Stimulated activated CD8-positive, alpha-beta memory T cell treated with anti-CD3 and anti-CD28 coated beads, Interleukin-7, amount 100 ng/mL, for 4 hours (primary cell): ENCODE measurements at regions not wholly inside any gene's neighbourhood (a gene's known extent, or its start where the extent isn't known, plus 50 kb on each side); places are given as distances from the start of the nearest gene placed in this dataset.

ENCODE experiments used
- DNase-seq, 2 donors: peaks; one replicate each; pipeline ENCODE4 v3.0.0-alpha.2; 2020; ENCODE audit warnings: low read depth in 2 of 2

GRCh38 chr18:30533716-30534115, 508.8 kb downstream of the DSC3 start:
- no peak for DNase-seq

- DNase-seq: no peak
Measured at GRCh38 chr18:30527917-30528316, 514.6 kb downstream of the DSC3 start.

- no peak for DNase-seq
Measured at GRCh38 chr18:30527226-30527625, 515.3 kb downstream of the DSC3 start.

GRCh38 chr18:30522288-30522929, 520.1 kb downstream of the DSC3 start:
- DNase-seq: no peak

GRCh38 chr18:30514059-30514458, 528.5 kb downstream of the DSC3 start:
- DNase-seq: no peak

GRCh38 chr18:30512872-30513271, 529.7 kb downstream of the DSC3 start:
- DNase-seq: no peak

GRCh38 chr18:30510882-30511281, 531.7 kb downstream of the DSC3 start:
- DNase-seq: no peak

- DNase-seq: no peak
Measured at GRCh38 chr18:30501594-30501993, 540.9 kb downstream of the DSC3 start.

- no peak for DNase-seq
Measured at GRCh38 chr18:30500240-30500945, 542.1 kb downstream of the DSC3 start.

- no peak for DNase-seq
Measured at GRCh38 chr18:30499721-30500120, 542.8 kb downstream of the DSC3 start.

- DNase-seq: no peak
Measured at GRCh38 chr18:30492552-30493129, 549.9 kb downstream of the DSC3 start.

GRCh38 chr18:30491815-30492551, 550.6 kb downstream of the DSC3 start:
- no peak for DNase-seq

- DNase-seq: no peak
Measured at GRCh38 chr18:30489890-30490643, 552.5 kb downstream of the DSC3 start.

GRCh38 chr18:30487962-30488361, 554.6 kb downstream of the DSC3 start:
- DNase-seq: no peak

GRCh38 chr18:30486856-30487255, 555.7 kb downstream of the DSC3 start:
- DNase-seq: no peak

- DNase-seq: no peak
Measured at GRCh38 chr18:30485078-30485477, 557.5 kb downstream of the DSC3 start.

GRCh38 chr18:30481871-30482270, 560.7 kb downstream of the DSC3 start:
- no peak for DNase-seq

GRCh38 chr18:30469091-30469490, 573.5 kb downstream of the DSC3 start:
- no peak for DNase-seq

- no peak for DNase-seq
Measured at GRCh38 chr18:30465096-30465495, 577.4 kb downstream of the DSC3 start.

GRCh38 chr18:30457156-30457555, 585.4 kb downstream of the DSC3 start:
- DNase-seq: no peak

GRCh38 chr18:30455741-30456140, 586.8 kb downstream of the DSC3 start:
- DNase-seq: no peak

GRCh38 chr18:30454920-30455319, 587.6 kb downstream of the DSC3 start:
- DNase-seq: no peak
